IgD-negative memory B cell (primary cell): ENCODE measurements at regions not wholly inside any gene's neighbourhood (a gene's known extent, or its start where the extent isn't known, plus 50 kb on each side); places are given as distances from the start of the nearest gene placed in this dataset.
"Not testable (repeated sequence)": the region's sequence is repeated elsewhere in the genome, so short reads cannot be mapped to it uniquely, and the experiment has no call there.

Experiments
- H3K27ac Mint-ChIP-seq, 3 donors: one replicate each; pipeline ENCODE4 v1.8.0; 2020 to 2022; ENCODE audit warnings: mild to moderate bottlenecking in 3 of 3, mixed read lengths in 3 of 3, moderate library complexity in 1 of 3
- H3K27me3 Mint-ChIP-seq: one replicate; pipeline ENCODE4 v1.8.0; 2021; ENCODE audit warnings: mixed read lengths
- H3K36me3 Mint-ChIP-seq: one replicate; pipeline ENCODE4 v1.8.0; 2020; ENCODE audit warnings: mild to moderate bottlenecking, mixed read lengths
- H3K4me1 Mint-ChIP-seq, 3 donors: one replicate each; pipeline ENCODE4 v1.8.0; 2020 to 2022; ENCODE audit warnings: mixed read lengths in 3 of 3, mild to moderate bottlenecking in 1 of 3
- H3K4me3 Mint-ChIP-seq, 4 donors: one replicate each; pipeline ENCODE4 v1.8.0; 2020 to 2022; ENCODE audit warnings: mild to moderate bottlenecking in 4 of 4, mixed read lengths in 4 of 4, moderate library complexity in 3 of 4
- H3K9me3 Mint-ChIP-seq, 3 donors: one replicate each; pipeline ENCODE4 v1.8.0; 2020 to 2021; ENCODE audit warnings: mixed read lengths in 3 of 3, mild to moderate bottlenecking in 1 of 3

- not testable (repeated sequence) for H3K27ac Mint-ChIP-seq, H3K36me3 Mint-ChIP-seq
Measured at GRCh38 chr2:17193433-17193890, 324.8 kb downstream of the RAD51AP2 start.

GRCh38 chr2:17191223-17191622 lies 327.0 kb downstream of the RAD51AP2 start:
- H3K4me3 Mint-ChIP-seq: peak overlapping the region in 1 of 4 donors; percentile 39
- no peaks in the 10 kb centered on the region for H3K27me3 Mint-ChIP-seq
- no peak overlapping the region for H3K27ac Mint-ChIP-seq
- H3K9me3 Mint-ChIP-seq: peaks cover 0 to 2% (median 0%) of the 10 kb centered on the region in 3 donors
- peaks cover 4 to 9% (median 5%) of the 10 kb centered on the region in 3 donors for H3K4me1 Mint-ChIP-seq
- no peaks in the 10 kb centered on the region for H3K36me3 Mint-ChIP-seq

More at GRCh38 chr2:17193433-17193890, 324.8 kb downstream of the RAD51AP2 start:
- H3K4me1 Mint-ChIP-seq, H3K27me3 Mint-ChIP-seq, H3K4me3 Mint-ChIP-seq, H3K9me3 Mint-ChIP-seq: not testable (repeated sequence)

GRCh38 chr2:17190527-17190926 lies 327.7 kb downstream of the RAD51AP2 start:
- no peaks in the 10 kb centered on the region for H3K36me3 Mint-ChIP-seq
- H3K4me3 Mint-ChIP-seq: no peak overlapping the region
- no peak overlapping the region for H3K27ac Mint-ChIP-seq
- H3K27me3 Mint-ChIP-seq: no peaks in the 10 kb centered on the region
- H3K4me1 Mint-ChIP-seq: peaks cover 4 to 9% (median 5%) of the 10 kb centered on the region in 3 donors
- H3K9me3 Mint-ChIP-seq: peaks cover 0 to 2% (median 0%) of the 10 kb centered on the region in 3 donors

GRCh38 chr2:17188721-17189120 lies 329.5 kb downstream of the RAD51AP2 start:
- peaks cover 4 to 9% (median 5%) of the 10 kb centered on the region in 3 donors for H3K4me1 Mint-ChIP-seq
- no peak overlapping the region for H3K27ac Mint-ChIP-seq
- no peak overlapping the region for H3K4me3 Mint-ChIP-seq
- no peaks in the 10 kb centered on the region for H3K36me3 Mint-ChIP-seq
- no peaks in the 10 kb centered on the region for H3K9me3 Mint-ChIP-seq
- H3K27me3 Mint-ChIP-seq: no peaks in the 10 kb centered on the region

- Mint-ChIP-seq H3K27ac (no peak overlapping the region), H3K9me3 (no peaks in the 10 kb centered on the region), H3K4me3 (no peak overlapping the region)
Measured at GRCh38 chr2:17184512-17184911, 333.7 kb downstream of the RAD51AP2 start.

GRCh38 chr2:17182399-17182798 lies 335.8 kb downstream of the RAD51AP2 start:
- peaks cover 3% of the 10 kb centered on the region for H3K27me3 Mint-ChIP-seq
- peaks cover 2 to 13% (median 11%) of the 10 kb centered on the region in 3 donors for H3K4me1 Mint-ChIP-seq
- no peak overlapping the region for H3K27ac Mint-ChIP-seq
- H3K9me3 Mint-ChIP-seq: no peaks in the 10 kb centered on the region
- no peaks in the 10 kb centered on the region for H3K36me3 Mint-ChIP-seq
- no peak overlapping the region for H3K4me3 Mint-ChIP-seq

More at GRCh38 chr2:17184512-17184911, 333.7 kb downstream of the RAD51AP2 start:
- Mint-ChIP-seq H3K27me3 (no peaks in the 10 kb centered on the region), H3K36me3 (no peaks in the 10 kb centered on the region), H3K4me1 (peaks cover 0 to 2% (median 0%) of the 10 kb centered on the region in 3 donors)

- Mint-ChIP-seq H3K36me3 (no peaks in the 10 kb centered on the region), H3K27ac (no peak overlapping the region), H3K4me3 (no peak overlapping the region), H3K9me3 (no peaks in the 10 kb centered on the region), H3K4me1 (peaks cover 3 to 13% (median 13%) of the 10 kb centered on the region in 3 donors), H3K27me3 (peaks cover 3% of the 10 kb centered on the region)
Measured at GRCh38 chr2:17181051-17181752, 337.0 kb downstream of the RAD51AP2 start.

GRCh38 chr2:17179145-17179808 lies 339.0 kb downstream of the RAD51AP2 start:
- Mint-ChIP-seq H3K4me3 (no peak overlapping the region), H3K27me3 (peaks cover 3% of the 10 kb centered on the region), H3K36me3 (peaks cover 2% of the 10 kb centered on the region), H3K9me3 (no peaks in the 10 kb centered on the region), H3K27ac (no peak overlapping the region), H3K4me1 (peaks cover 3 to 13% (median 13%) of the 10 kb centered on the region in 3 donors)

GRCh38 chr2:17177088-17177487 lies 341.2 kb downstream of the RAD51AP2 start:
- Mint-ChIP-seq H3K4me3 (no peak overlapping the region), H3K9me3 (no peaks in the 10 kb centered on the region), H3K36me3 (peaks cover 2% of the 10 kb centered on the region), H3K27me3 (peaks cover 3% of the 10 kb centered on the region), H3K4me1 (peaks cover 5 to 15% (median 13%) of the 10 kb centered on the region in 3 donors), H3K27ac (no peak overlapping the region)

GRCh38 chr2:17171446-17172049 lies 346.7 kb downstream of the RAD51AP2 start:
- Mint-ChIP-seq H3K4me1 (peaks cover 6 to 30% (median 27%) of the 10 kb centered on the region in 3 donors), H3K4me3 (no peak overlapping the region), H3K36me3 (peaks cover 2% of the 10 kb centered on the region), H3K9me3 (no peaks in the 10 kb centered on the region), H3K27ac (no peak overlapping the region), H3K27me3 (peaks cover 3% of the 10 kb centered on the region)

GRCh38 chr2:17166506-17166905 lies 351.7 kb downstream of the RAD51AP2 start:
- H3K36me3 Mint-ChIP-seq: no peaks in the 10 kb centered on the region
- H3K4me1 Mint-ChIP-seq: peaks cover 5 to 38% (median 30%) of the 10 kb centered on the region in 3 donors
- peak overlapping the region in 1 of 4 donors; percentile 18 for H3K4me3 Mint-ChIP-seq

GRCh38 chr2:17164550-17164949 lies 353.7 kb downstream of the RAD51AP2 start:
- H3K27me3 Mint-ChIP-seq: peaks cover 1% of the 10 kb centered on the region
- H3K4me3 Mint-ChIP-seq: no peak overlapping the region
- peaks cover 0 to 2% (median 0%) of the 10 kb centered on the region in 3 donors for H3K9me3 Mint-ChIP-seq
- no peak overlapping the region for H3K27ac Mint-ChIP-seq
- no peaks in the 10 kb centered on the region for H3K36me3 Mint-ChIP-seq
- peaks cover 5 to 33% (median 23%) of the 10 kb centered on the region in 3 donors for H3K4me1 Mint-ChIP-seq

More at GRCh38 chr2:17166506-17166905, 351.7 kb downstream of the RAD51AP2 start:
- H3K27ac Mint-ChIP-seq: peak overlapping the region in 1 of 3 donors; percentile 1
- H3K27me3 Mint-ChIP-seq: peaks cover 5% of the 10 kb centered on the region
- peaks cover 0 to 2% (median 0%) of the 10 kb centered on the region in 3 donors for H3K9me3 Mint-ChIP-seq

GRCh38 chr2:17163638-17164037 lies 354.6 kb downstream of the RAD51AP2 start:
- Mint-ChIP-seq H3K36me3 (no peaks in the 10 kb centered on the region), H3K4me3 (no peak overlapping the region), H3K9me3 (peaks cover 0 to 2% (median 0%) of the 10 kb centered on the region in 3 donors), H3K4me1 (peaks cover 5 to 26% (median 23%) of the 10 kb centered on the region in 3 donors), H3K27ac (no peak overlapping the region), H3K27me3 (peaks cover 1% of the 10 kb centered on the region)

- H3K27me3 Mint-ChIP-seq: peaks cover 1% of the 10 kb centered on the region
- H3K4me3 Mint-ChIP-seq: no peak overlapping the region
- H3K27ac Mint-ChIP-seq: no peak overlapping the region
- H3K4me1 Mint-ChIP-seq: peaks cover 5 to 19% (median 19%) of the 10 kb centered on the region in 3 donors
- H3K9me3 Mint-ChIP-seq: peaks cover 0 to 2% (median 0%) of the 10 kb centered on the region in 3 donors
- H3K36me3 Mint-ChIP-seq: no peaks in the 10 kb centered on the region
Measured at GRCh38 chr2:17162713-17163112, 355.5 kb downstream of the RAD51AP2 start.

- no peak overlapping the region for H3K27ac Mint-ChIP-seq
- no peaks in the 10 kb centered on the region for H3K27me3 Mint-ChIP-seq
- no peaks in the 10 kb centered on the region for H3K4me1 Mint-ChIP-seq
- H3K9me3 Mint-ChIP-seq: no peaks in the 10 kb centered on the region
- H3K36me3 Mint-ChIP-seq: no peaks in the 10 kb centered on the region
- H3K4me3 Mint-ChIP-seq: no peak overlapping the region
Measured at GRCh38 chr2:17160594-17160993, 357.6 kb downstream of the RAD51AP2 start.
